ENCODE measurements at regions not wholly inside any gene's neighbourhood (a gene's known extent, or its start where the extent isn't known, plus 50 kb on each side); places are given as distances from the start of the nearest gene placed in this dataset.

DNA sequence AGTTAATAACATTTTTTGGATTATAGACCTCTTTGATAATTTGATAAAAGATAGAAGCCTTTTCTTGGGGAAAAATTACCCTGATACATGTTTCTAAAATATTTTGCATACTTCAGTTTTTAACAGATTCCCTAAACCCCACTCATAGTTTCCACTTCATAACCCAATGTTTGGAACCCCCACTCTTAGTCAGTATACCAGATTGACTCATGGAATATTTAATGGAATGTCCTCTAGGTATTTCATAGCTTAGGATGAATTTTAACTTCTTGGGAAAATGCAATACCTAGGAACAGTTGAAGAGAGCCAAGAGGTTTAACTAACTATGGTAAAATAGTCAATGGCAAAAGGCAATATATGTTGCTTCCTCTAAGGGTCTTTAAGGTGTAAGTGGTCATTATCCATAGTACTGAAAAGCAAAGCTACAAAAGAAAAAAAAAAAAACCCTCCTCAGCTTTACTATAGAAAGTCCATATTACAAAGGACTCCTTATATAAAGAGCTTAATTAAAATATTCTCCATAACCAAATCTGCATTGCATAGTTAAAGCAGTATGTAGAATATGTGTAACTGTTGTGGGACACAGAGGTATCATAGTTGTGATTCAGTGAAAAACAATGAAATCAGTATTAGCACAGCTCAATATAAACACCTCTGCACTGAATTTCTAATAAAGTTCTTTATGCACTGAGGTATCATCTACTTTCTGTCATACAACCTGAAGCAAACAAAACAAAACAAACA lies 159.9 kb downstream of the PCDH7 start:
- DNase-seq, result no peak

DNA sequence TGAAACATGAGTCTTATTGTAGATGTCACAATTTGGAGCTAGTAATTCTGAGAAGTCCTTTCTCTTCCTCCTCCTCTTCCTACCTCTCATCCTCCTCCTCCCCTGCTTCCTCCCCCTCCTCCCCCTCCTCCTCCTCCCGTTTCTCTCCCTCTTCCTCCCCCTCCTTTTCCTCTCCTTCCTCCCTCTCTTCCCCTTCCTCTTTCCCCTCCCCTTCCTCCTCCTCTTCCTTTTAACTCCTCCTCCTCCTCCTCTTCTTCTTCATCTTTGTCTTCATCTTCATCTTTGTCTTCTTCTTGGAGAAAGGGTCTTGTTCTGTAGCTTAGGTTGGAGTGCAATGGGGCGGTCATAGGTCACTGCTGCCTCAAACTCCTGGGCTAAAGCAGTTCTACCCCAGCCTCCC lies 161.8 kb downstream of the PCDH7 start:
- DNase-seq, result no peak

DNA sequence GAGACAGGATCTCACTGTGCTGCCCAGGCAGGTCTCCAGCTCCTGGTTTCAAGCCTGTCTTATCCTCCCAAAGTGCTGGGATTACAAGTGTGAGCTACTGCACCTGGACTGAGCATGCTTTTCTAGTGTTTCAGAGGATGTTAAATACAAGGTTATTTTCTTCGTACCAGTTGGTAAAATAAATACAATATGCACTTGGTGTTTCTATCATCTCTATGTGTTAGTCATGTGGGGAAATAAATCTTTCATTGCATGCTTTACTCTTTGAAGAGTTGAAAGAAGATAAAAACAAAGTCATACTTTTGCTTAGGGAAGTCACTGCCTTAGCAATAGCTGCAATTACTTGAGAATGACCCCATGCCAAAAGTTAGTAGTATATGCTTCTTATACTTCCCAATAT lies 162.3 kb downstream of the PCDH7 start:
- no peak for DNase-seq

DNA sequence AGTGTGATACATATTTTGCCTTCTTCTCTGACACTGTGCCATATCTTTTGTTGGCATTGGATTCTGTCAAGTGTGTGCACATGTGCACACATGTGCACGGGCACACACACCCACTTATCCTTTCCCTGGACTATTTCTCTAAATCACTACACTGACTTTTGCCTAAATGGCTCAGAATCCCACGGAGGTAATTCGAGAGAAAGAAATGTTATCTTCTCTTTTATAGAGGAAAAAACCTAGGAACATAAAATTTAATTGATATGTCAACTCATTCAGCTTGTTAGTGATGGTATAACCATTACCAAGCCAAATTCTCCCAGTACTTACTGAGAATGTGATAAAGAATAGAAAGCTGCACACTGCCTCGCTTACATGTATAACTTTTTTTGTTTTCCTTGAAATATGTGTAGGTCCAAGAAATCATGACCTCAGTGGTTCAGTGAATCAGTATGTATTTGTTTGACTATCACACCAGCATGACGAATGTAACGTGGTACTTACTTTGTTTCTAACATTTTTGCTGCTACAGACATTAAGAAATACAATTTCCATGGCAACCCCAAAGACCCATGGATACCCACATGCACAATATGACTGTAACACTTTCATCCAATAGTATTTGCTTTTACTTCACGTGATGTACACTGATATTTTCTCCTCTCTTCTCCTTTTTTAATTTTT lies 163.0 kb downstream of the PCDH7 start:
- no peak for DNase-seq

DNA sequence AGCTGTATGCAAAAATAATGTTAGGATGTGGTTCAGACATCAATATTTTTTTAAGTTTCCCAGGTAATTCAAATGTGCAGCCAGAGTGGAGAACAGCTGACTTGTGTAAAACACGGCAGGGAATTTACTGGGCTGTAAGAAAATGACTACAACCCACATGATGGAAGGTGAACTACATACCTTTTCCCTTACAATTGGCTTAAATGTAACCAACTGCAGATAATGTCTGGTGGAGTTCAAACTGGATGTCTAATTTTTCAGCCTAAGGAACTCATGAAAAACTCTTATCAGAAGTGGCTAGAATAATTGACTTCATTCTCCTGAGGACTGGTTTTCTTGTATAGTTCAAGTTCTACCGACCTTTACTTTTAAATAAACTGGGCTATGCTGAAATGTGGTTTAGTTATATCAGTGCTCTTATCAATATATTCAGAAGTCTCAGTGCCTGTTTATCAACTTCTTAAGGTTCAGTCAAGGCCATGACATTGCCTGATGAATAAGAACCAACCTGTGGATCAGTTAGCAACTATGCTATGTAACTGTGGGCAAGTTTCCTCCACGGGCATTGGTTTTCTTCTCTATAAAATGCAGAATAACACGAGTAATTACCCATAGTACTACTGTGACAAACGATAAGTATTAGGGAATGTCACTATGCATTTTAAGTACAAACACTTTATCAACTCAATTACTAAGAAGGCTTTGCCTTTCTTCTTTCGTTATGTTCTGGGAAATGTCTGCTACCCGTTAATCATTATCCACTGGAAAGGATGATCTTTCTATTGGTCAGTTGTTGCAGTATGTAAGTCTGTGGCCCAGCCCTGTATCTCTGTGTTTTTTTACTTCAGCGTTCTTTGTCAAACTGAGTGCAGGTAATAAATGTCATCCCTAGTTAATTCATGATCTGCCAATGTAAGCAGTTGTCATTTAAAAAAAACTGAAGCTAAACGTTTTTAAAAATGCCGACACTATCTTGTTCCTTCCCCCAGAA lies 181.6 kb downstream of the PCDH7 start:
- DNase-seq, result no peak

DNA sequence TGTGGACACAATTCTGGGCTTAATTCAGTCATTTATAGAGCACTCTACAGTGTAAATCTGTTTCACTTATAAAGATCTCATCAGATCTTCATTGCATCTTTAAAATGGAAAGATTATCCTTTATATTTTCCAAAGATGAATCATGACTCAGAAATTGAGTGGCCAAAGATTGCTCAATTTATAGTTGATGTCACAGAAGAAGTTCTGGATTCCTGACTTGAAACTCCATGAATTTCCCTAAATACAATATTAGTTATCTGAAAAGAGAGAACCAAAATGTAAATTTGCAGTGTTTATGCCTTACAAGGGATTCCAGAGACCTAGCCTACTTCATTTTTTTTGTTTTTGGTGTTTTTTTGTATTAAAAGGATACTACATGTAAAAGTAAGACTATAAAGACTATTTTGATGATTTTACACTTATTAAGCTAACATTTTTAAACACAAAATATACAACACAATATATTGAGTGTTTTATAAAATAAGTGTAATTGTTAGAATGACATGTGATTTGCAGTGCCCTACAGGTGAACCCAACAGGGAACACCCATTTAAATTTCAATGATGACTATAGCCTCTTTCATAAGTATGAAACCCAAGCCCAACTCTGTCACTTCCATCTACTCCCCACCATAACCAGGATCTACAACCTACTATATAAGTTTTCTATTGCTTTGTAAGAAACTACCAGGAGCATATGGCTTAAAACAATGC lies 183.5 kb downstream of the PCDH7 start:
- DNase-seq, result no peak

DNA sequence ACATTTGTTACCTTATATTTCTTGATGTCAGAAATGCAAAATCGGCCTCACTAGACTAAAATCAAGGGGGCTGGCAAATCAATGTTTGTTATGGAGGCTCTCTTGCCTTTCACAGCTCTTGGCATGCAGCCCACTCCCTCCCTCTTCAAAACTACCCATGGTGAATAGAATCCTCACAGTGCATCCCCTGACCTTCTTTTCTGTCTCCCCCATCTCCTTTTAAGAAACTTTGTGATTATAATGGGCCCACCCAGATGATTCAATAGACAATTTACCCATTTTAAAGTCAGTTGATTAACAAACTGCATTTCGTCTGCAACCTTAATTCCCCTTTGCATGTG lies 184.0 kb downstream of the PCDH7 start:
- no peak for DNase-seq

DNA sequence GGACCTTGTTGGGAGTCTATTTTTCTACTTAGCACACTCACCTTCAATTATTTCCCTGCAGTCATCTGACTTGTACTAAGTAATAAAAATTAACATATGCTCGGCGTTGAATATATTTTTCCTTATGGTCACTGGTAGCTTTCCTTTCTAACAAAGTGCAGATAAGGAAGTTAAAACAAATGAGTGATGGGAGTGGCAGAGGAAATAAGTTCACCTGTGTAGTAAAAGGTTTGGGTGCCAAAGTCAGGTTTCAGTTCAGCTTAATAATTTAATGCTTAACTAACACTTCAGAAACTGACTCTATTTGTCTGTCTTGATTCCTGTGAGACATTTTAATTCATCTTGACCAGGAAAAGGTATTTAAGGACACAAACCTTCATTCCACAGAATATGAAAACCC lies 184.4 kb downstream of the PCDH7 start:
- no peak for DNase-seq

DNA sequence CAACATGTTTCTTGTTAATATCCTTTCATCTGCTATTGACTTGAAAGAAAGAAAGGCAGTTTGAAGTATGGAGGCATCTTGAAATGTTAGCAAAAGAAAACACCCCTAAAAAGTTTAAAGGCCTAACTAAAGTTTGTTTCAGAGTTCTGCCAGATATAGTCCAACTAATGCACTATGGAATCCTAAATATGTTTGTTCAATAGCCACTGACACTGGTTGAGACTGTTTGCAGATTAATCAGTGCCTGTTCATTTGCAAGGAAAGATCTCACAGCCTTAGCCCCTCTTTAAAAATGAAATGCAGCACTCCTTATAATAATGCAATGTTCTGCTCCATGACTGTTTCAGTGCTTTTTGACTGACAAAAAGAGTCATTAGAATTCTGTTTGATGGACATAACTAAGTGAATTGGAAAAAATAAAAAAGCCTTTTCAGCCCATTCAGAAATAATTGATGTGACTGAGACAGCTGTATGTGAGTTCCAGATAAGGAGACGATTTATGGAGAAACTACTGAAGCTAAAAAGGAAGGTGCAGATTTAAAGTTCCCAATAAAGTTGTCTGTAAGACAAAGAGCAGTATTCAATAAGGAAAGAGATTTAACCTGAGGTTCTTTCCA lies 192.0 kb downstream of the PCDH7 start:
- DNase-seq, result no peak

DNA sequence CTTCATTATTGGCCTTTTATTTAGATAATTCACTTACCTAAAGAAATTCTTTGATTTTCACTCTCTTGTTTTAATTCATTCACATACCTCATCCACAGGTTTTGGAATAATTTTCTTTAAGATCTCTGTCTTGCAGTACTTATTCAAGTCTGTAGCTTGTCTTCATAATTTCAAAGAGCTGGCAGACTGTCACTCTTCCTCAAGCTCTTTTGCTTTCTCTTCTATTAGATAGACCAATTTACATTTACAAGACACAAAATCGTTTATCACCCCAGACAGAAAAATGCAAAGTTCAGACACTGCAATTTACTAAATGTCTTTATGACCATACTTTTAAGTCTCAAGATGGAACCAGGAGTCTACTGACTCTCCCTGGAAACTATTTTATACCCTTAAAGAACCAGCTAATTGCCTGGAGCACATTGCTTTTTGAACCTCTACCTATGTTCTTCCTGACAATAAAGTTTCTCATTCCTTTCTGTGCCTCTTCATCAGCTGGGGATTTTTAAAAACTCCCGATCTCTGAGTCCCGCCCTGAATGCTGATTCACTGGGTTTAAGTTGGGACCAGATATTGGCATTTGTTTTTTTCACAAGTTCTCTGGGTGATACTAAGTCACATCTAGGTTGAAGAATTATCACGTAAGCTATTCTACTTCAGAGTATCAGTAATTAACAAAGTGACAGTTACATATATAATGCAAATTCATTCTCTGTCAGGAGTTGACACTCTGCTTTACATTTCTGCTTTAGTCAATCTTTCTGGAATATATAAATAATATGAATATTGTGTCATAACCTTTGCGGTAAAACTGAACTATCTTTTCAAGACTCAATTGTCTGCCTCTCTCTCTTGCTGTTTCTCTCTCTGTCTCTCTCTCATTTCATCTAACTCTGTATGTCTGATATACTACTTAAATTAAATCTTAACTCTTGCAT lies 196.4 kb downstream of the PCDH7 start:
- no peak for DNase-seq

DNA sequence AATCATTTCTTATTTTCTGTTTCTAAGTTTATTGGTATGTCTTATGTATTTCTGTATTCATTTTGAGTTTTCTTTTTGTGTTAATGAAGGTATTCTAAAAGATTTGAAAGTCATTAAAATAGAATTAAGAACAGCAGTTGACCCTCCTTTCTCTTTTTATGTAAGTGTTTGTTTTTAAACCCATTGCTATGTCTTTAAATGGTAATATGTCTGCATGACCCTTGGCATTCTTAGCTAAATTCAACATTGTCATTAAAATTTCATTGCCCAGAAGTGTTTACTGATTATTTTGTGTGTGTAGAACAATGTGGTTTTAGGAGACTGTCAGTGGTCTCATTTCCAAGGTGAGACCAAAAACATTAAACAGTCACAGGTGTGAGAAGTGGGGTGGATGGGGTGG lies 197.8 kb downstream of the PCDH7 start:
- DNase-seq, result no peak

DNA sequence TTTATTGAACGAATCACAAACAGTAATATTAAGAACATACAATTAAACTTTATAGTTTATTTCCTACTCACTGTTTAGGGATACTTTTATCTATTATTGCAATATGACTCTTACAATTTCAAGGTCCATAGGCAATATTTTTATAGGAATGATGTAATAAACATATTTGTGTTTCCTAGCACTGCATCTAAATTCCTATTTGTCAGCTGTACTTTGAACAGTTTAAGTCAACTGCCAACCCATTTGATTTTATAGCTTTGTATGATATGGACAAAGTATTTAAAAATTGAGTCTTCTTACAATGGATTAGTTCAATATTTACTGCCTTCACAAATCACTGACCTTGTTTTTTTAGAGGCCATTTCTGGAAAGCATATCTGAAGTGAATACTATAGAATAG lies 199.3 kb downstream of the PCDH7 start:
- DNase-seq, result no peak

DNA sequence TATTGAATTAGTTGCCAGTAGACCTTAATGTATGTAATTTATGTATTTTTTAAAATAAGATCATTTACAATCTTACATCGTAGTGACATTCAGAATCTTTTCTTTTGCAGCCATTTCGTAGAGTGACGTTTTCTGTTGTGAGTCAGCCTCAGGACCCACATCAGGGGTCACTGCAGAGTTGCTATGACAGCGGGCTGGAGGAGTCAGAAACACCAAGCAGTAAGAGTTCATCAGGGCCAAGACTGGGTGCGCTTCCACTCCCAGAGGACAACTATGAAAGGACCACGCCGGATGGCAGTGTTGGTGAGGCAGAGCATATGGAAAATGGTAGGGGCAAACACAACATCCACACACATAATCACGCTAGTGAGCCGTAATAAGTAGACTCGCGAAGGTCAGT lies 199.9 kb downstream of the PCDH7 start:
- DNase-seq, result no peak

DNA sequence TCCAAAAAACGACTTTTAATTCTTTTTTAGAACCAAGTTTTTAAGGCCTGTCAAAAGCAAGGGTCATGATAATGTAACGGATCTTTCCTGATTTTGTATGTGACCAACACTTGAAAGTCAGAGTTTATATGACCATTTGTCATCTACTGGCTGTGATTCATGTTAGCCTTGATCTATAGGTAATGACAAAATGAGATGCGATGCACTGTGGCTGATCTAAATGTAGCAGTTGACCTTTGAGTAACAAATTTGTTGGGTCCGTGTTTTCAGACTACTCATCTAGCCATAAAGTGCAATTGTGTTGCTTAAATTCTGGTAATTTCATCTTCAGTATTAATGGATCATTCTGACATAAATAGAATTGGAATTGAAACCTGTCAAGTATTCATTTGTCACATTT lies 202.5 kb downstream of the PCDH7 start:
- DNase-seq, result no peak

DNA sequence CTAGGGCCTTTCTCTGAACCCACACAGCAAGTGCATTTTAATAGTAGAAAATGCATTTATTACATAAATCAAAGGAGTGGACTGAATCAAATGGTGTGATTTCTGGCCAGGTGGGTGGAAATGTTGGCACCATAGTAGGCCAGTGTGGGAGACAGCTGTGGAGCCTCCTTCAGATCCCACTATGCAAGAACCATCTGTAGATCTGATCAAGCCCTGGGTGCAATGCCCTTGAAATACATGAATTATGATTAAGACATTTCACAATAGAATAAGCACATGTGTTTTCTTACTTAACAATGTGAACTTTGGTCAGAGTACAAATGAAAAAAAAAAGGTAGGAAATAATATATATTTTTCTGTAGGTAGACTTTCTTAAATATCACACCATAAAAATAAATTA lies 204.3 kb downstream of the PCDH7 start:
- DNase-seq, result no peak

DNA sequence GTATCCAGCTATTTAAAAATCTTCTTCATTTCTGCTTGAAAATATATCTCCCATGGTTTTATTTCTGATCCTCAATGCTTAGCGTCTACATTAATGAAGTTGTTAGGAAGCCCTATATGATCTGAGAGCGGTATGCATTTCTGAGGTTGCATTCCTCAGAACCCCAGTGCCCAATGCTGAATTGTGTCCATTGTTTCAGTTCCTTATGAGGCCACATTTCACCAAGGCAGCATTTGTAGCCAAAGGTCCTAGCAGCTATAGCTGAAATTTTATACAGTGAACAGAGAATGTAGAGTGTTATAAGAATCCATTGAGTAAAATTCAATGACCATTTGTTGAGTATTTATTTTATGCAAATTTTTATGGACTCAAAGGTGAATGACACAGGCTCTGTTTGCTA lies 209.5 kb downstream of the PCDH7 start:
- DNase-seq, result no peak

DNA sequence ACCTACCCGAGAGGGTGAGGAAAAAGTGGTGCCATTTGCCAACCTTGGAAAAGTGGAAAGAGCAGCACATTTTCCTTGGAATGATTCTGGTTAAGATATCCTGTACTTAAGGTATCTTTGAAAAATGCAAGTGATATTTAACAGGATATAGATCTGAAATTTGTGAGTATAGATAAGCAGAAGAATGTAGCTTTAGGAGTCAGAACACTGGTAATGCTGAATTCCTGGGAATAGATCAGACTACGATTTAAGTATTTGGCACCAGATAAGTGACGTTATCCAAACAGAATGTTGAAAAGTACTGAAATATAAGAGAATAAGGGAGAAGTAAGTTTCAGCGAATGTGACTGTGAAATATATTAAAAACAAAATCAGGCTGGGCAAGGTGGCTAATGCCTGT lies 210.1 kb downstream of the PCDH7 start:
- DNase-seq, result no peak

DNA sequence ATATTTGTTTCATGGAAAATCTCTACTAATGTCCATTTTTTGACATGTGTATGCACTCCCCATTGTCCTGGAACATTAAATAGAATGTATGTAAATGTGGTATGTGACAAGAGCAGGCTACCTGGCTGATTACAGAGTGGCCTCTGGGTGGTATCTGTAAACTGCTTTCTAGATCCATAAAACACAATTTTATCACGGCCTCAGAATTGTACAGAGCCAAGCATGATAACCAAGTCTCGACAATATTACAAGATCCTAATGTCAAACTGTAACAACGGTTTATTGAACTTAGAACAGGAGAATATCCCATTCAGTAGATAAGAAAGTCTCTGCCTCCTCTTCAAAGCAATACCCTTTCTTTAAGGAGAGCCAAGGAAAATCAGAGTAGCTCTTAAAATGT lies 212.4 kb downstream of the PCDH7 start:
- DNase-seq, result no peak

DNA sequence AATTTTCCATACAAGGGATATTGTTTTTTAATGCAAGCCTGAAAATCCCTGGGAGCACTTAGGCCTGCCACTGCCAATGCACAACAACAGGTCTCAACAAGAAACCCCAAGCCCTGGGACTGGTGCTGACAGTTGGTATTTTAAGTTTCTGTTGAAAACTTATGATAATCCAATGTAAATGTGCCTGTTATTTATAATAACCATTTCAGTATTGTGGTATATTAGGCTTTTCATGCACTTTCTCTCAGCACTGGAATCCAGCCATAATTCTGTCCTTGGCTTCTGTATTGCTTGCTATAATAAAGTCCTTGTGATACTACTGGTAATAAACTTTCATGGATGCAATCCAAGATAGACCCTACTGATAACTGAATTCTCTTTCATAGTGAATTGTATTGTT lies 218.9 kb downstream of the PCDH7 start:
- DNase-seq, result no peak

DNA sequence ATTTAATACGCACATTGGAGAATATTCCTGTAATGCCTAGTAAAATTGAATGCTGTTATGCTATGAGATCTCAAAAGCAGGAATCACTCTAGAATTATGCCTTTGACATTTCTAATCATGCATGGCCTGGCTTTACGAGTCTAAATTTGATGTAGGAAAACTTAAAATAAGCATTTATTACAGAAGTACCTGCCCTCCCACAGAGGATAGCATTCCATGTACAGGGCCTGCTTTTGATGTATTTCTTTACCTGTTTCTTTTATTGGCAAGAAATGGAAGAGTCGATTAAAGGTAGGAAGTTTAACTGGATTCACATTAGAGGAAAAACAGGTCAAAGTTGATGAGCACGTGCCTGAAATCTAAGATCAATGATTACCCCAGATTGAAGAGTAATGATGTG lies 219.5 kb downstream of the PCDH7 start:
- no peak for DNase-seq

DNA sequence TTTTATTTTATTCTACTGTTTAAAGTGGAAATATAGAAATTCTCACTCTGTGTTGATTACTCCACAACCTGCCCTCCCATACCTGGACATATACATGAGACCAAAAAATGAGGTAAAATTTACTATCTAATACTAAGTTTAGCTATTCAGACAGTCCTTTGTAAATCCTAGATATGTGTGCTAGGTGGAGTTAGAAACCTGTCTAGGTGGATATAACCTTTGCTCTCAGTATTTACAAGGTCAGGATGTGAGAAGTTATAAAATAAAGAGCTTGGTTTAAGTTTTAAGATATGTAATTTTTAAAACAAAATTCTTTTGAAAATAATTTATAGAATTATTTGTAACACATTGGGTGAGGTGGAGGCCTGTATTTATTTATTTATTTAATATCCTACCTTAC lies 221.5 kb downstream of the PCDH7 start:
- DNase-seq, result no peak

DNA sequence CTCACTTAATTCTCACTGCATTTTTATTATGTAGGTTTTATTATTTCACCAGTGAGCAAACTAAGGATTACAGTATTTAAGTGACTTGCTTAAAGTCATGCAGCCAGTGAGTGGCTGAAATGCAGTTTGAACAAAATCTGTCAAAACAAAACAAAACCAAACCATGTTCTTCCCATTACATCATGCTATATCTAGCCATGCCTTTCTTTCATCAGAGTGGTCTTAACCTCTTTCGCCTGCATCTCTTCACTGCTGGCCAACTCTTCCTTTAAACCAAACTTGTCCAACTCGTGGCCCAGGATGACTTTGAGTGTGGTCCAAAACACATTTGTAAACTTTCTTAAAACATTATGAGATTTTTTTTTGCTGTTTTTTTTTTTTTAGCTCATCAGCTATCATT lies 223.2 kb downstream of the PCDH7 start:
- no peak for DNase-seq

Measured in CD4-positive, alpha-beta T cell treated with Interleukin-17A for 1 hour (primary cell).